H9 (cell line): ENCODE measurements at regions not wholly inside any gene's neighbourhood (a gene's known extent, or its start where the extent isn't known, plus 50 kb on each side); places are given as distances from the start of the nearest gene placed in this dataset.
A peak's percentile ranks its signal among the peaks of the same experiment; 100 is the strongest.

Experiments used
- DNase-seq: peaks from one replicate; pipeline ENCODE4 v3.0.0-alpha.2; 2017
- H2AFZ ChIP-seq: one replicate; pipeline ENCODE4 v1.6.1; 2013; ENCODE audit warnings: mild to moderate bottlenecking, low read length, control low read depth, moderate library complexity
- H2AK5ac ChIP-seq: 2 replicates; pipeline ENCODE4 v1.6.1; 2013; ENCODE audit warnings: low read length, control low read depth, mixed read lengths; ENCODE audit not compliant: insufficient read length
- H2BK120ac ChIP-seq: one replicate; pipeline ENCODE4 v1.6.1; 2013; ENCODE audit warnings: low read depth, mild to moderate bottlenecking, low read length, control low read depth, inconsistent platforms; ENCODE audit not compliant: poor library complexity, severe bottlenecking
- H2BK12ac ChIP-seq: 2 replicates; pipeline ENCODE4 v1.6.1; 2013; ENCODE audit warnings: low read length, control low read depth, mixed read lengths, low read depth; ENCODE audit not compliant: insufficient read length
- H2BK15ac ChIP-seq: 2 replicates; pipeline ENCODE4 v1.6.1; 2013; ENCODE audit warnings: low read depth, low read length, control low read depth
- H2BK20ac ChIP-seq: one replicate; pipeline ENCODE4 v1.6.1; 2013; ENCODE audit warnings: low read depth, mild to moderate bottlenecking, low read length, control low read depth, inconsistent platforms; ENCODE audit not compliant: poor library complexity, severe bottlenecking
- H2BK5ac ChIP-seq: 2 replicates; pipeline ENCODE4 v1.6.1; 2013; ENCODE audit warnings: low read length, control low read depth, mixed read lengths; ENCODE audit not compliant: insufficient read length
- H3K14ac ChIP-seq: 2 replicates; pipeline ENCODE4 v1.6.1; 2013; ENCODE audit warnings: low read length, control low read depth; ENCODE audit not compliant: insufficient read depth
- H3K18ac ChIP-seq: 2 replicates; pipeline ENCODE4 v1.6.1; 2013; ENCODE audit warnings: low read depth, mild to moderate bottlenecking, mixed read lengths, low read length, control low read depth; ENCODE audit not compliant: insufficient read length
- H3K23ac ChIP-seq: 2 replicates; pipeline ENCODE4 v1.6.1; 2013; ENCODE audit warnings: low read length, control low read depth, mixed read lengths, low read depth; ENCODE audit not compliant: insufficient read length
- H3K23me2 ChIP-seq: 2 replicates; pipeline ENCODE4 v1.6.1; 2013; ENCODE audit warnings: low read depth, mild to moderate bottlenecking, mixed read lengths, low read length, control low read depth; ENCODE audit not compliant: insufficient read length, poor library complexity, severe bottlenecking
- H3K27ac ChIP-seq: 2 replicates; pipeline ENCODE4 v1.5.1; 2013; ENCODE audit warnings: low read length, control low read depth, mixed read lengths, low read depth; ENCODE audit not compliant: insufficient read length
- H3K27me3 ChIP-seq: 2 replicates; pipeline ENCODE4 v1.6.1; 2013; ENCODE audit warnings: low read length, control low read depth, inconsistent platforms; ENCODE audit not compliant: insufficient read depth
- H3K4ac ChIP-seq: 2 replicates; pipeline ENCODE4 v1.6.1; 2013; ENCODE audit warnings: low read depth, mild to moderate bottlenecking, control low read depth, inconsistent platforms, low read length, moderate library complexity
- H3K4me1 ChIP-seq: 2 replicates; pipeline ENCODE4 v1.6.1; 2013; ENCODE audit warnings: low read length, control low read depth, inconsistent platforms; ENCODE audit not compliant: insufficient read depth
- H3K4me2 ChIP-seq: 2 replicates; pipeline ENCODE4 v1.6.1; 2013; ENCODE audit warnings: low read length, control low read depth, mixed read lengths; ENCODE audit not compliant: insufficient read length, insufficient read depth
- H3K56ac ChIP-seq: 2 replicates; pipeline ENCODE4 v1.6.1; 2013; ENCODE audit warnings: low read depth, mild to moderate bottlenecking, mixed read lengths, low read length, control low read depth; ENCODE audit not compliant: insufficient read length
- H3K79me1 ChIP-seq: 2 replicates; pipeline ENCODE4 v1.6.1; 2013; ENCODE audit warnings: low read depth, mild to moderate bottlenecking, moderate library complexity, low read length, control low read depth, inconsistent platforms; ENCODE audit not compliant: insufficient read depth, poor library complexity, severe bottlenecking
- H3K79me2 ChIP-seq: 2 replicates; pipeline ENCODE4 v1.6.1; 2013; ENCODE audit warnings: low read length, control low read depth, inconsistent platforms; ENCODE audit not compliant: insufficient read depth
- H3K9ac ChIP-seq: 2 replicates; pipeline ENCODE4 v1.6.1; 2013; ENCODE audit warnings: low read length, control low read depth, mixed read lengths; ENCODE audit not compliant: insufficient read length; ENCODE audit errors: extremely low read depth
- H3K9me3 ChIP-seq: one replicate; pipeline ENCODE4 v1.6.1; 2013; ENCODE audit warnings: low read depth, low read length, inconsistent platforms; ENCODE audit not compliant: control insufficient read depth
- H3T11ph ChIP-seq: one replicate; pipeline ENCODE4 v1.6.1; 2013; ENCODE audit warnings: mild to moderate bottlenecking, low read length, control low read depth, inconsistent platforms
- H4K20me1 ChIP-seq: one replicate; pipeline ENCODE4 v1.6.1; 2013; ENCODE audit not compliant: control insufficient read depth, insufficient read length, insufficient read depth
- H4K5ac ChIP-seq: 2 replicates; pipeline ENCODE4 v1.6.1; 2013; ENCODE audit warnings: low read depth, mild to moderate bottlenecking, mixed read lengths, low read length, control low read depth; ENCODE audit not compliant: insufficient read length
- H4K8ac ChIP-seq: replicated peaks from 2 replicates; pipeline ENCODE4 v1.6.1; 2013; ENCODE audit warnings: low read length, control low read depth, mixed read lengths, low read depth; ENCODE audit not compliant: insufficient read length
- H4K91ac ChIP-seq: 2 replicates; pipeline ENCODE4 v1.6.1; 2013; ENCODE audit warnings: low read depth, mild to moderate bottlenecking, moderate library complexity, mixed read lengths, low read length, control low read depth; ENCODE audit not compliant: insufficient read length
- H3K27ac Mint-ChIP-seq, 3 experiments: 2 replicates in 2 of 3; 3 replicates in 1 of 3; pipeline ENCODE4 v1.8.0; 2020 to 2021; ENCODE audit warnings: mixed read lengths in 3 of 3, mild to moderate bottlenecking in 1 of 3, moderate library complexity in 1 of 3
- H3K27me3 Mint-ChIP-seq: 2 replicates; pipeline ENCODE4 v1.8.0; 2021; ENCODE audit warnings: low read depth, mild to moderate bottlenecking, moderate library complexity, mixed read lengths
- H3K36me3 Mint-ChIP-seq, 3 experiments: 2 replicates in 2 of 3; 3 replicates in 1 of 3; pipeline ENCODE4 v1.8.0; 2020 to 2021; ENCODE audit warnings: low read depth in 3 of 3, mixed read lengths in 3 of 3; ENCODE audit not compliant: insufficient read depth in 1 of 3
- H3K4me1 Mint-ChIP-seq, 2 experiments: 2 replicates each; pipeline ENCODE4 v1.8.0; 2020; ENCODE audit warnings: mixed read lengths in 2 of 2
- H3K4me3 Mint-ChIP-seq, 2 experiments: 2 replicates in 1 of 2; 3 replicates in 1 of 2; pipeline ENCODE4 v1.8.0; 2020 to 2021; ENCODE audit warnings: mild to moderate bottlenecking in 2 of 2, mixed read lengths in 2 of 2, moderate library complexity in 1 of 2
- H3K9me3 Mint-ChIP-seq, 2 experiments: 2 replicates in 1 of 2; 3 replicates in 1 of 2; pipeline ENCODE4 v1.8.0; 2020; ENCODE audit warnings: mild to moderate bottlenecking in 2 of 2, mixed read lengths in 2 of 2, moderate library complexity in 1 of 2
- WGBS: extraction: QIAGEN DNeasy Blood & Tissue Kit; methylation state at CpG from one replicate; pipeline ENCODE4 v1.1.7; 2013; ENCODE audit warnings: missing lambda C conversion rate, low lambda C conversion rate, mixed read lengths; ENCODE audit not compliant: insufficient read length; ENCODE audit errors: extremely low coverage; 5-methylcytosine and 5-hydroxymethylcytosine counted together
- TF ChIP-seq, protein P1 (sequence below): fragments of 200-600 bp; sonication (generic); conservative IDR thresholded peaks from 3 replicates; pipeline ENCODE4 v1.8.0; 2021; ENCODE audit warnings: antibody characterized with exemption, mild to moderate bottlenecking

DNA sequence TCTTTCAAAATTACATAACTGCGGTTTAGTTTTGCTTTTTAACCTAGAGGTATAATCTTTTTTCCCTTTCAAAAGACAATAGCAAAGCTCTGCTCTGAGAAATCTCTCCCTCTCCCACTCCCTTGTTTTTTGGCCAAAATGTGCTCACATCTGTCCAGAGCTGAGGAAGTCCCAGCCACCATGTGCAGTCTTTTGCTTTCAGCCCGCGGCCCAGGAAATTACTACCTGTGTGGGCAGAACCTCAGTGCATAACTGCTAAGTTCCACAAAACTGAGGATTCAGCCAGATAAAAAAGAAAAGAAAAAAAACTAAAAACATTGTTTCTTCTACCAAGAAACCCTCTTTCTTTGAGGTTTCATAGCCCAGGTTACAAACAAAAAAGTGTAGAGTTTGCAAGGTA lies 115.0 kb upstream of the HGF start:
- H3K9me3 Mint-ChIP-seq = no peaks in the 10 kb centered on the region
- no peak overlapping the region for H3K27ac ChIP-seq
- no peaks in the 10 kb centered on the region for H3K4me1 Mint-ChIP-seq
- WGBS = no CpG with 5 or more reads among the region's 3 CpGs
- 0 out of 7 replicates have a peak overlapping the region, but pooled peaks of 1 of the 3 experiments have one; percentile 37 for H3K27ac Mint-ChIP-seq
- no peaks in the 10 kb centered on the region for H4K20me1 ChIP-seq
- H3K14ac ChIP-seq = no peak overlapping the region
- no peak overlapping the region for H2BK12ac ChIP-seq
- H2BK15ac ChIP-seq = no peak overlapping the region
- TF ChIP-seq, protein P1, sequence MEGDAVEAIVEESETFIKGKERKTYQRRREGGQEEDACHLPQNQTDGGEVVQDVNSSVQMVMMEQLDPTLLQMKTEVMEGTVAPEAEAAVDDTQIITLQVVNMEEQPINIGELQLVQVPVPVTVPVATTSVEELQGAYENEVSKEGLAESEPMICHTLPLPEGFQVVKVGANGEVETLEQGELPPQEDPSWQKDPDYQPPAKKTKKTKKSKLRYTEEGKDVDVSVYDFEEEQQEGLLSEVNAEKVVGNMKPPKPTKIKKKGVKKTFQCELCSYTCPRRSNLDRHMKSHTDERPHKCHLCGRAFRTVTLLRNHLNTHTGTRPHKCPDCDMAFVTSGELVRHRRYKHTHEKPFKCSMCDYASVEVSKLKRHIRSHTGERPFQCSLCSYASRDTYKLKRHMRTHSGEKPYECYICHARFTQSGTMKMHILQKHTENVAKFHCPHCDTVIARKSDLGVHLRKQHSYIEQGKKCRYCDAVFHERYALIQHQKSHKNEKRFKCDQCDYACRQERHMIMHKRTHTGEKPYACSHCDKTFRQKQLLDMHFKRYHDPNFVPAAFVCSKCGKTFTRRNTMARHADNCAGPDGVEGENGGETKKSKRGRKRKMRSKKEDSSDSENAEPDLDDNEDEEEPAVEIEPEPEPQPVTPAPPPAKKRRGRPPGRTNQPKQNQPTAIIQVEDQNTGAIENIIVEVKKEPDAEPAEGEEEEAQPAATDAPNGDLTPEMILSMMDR = no peak
- no peaks in the 10 kb centered on the region for H3K36me3 Mint-ChIP-seq
- no peak overlapping the region for H4K8ac ChIP-seq
- H3K27me3 ChIP-seq = no peaks in the 10 kb centered on the region
- H2AFZ ChIP-seq = no peak overlapping the region
- H2BK20ac ChIP-seq = no peak overlapping the region
- H3K23me2 ChIP-seq = no peaks in the 10 kb centered on the region
- H3K9me3 ChIP-seq = no peaks in the 10 kb centered on the region
- H3K9ac ChIP-seq = no peak overlapping the region
- no peak overlapping the region for H3K23ac ChIP-seq
- no peak overlapping the region for H4K91ac ChIP-seq
- no peak overlapping the region for H3K4me3 Mint-ChIP-seq
- H3K56ac ChIP-seq = no peak overlapping the region
- no peak overlapping the region for H3T11ph ChIP-seq
- no peaks in the 10 kb centered on the region for H3K79me2 ChIP-seq
- no peaks in the 10 kb centered on the region for H3K27me3 Mint-ChIP-seq
- no peak overlapping the region for H4K5ac ChIP-seq
- H2BK5ac ChIP-seq = no peak overlapping the region
- H3K4me1 ChIP-seq = no peaks in the 10 kb centered on the region
- no peak overlapping the region for H3K18ac ChIP-seq
- H3K4ac ChIP-seq = no peak overlapping the region
- H2AK5ac ChIP-seq = no peak overlapping the region
- DNase-seq = no peak
- H3K4me2 ChIP-seq = no peak overlapping the region
- no peaks in the 10 kb centered on the region for H3K79me1 ChIP-seq
- no peak overlapping the region for H2BK120ac ChIP-seq
